BE2C (cell line): ENCODE measurements at regions not wholly inside any gene's neighbourhood (a gene's known extent, or its start where the extent isn't known, plus 50 kb on each side); places are given as distances from the start of the nearest gene placed in this dataset.

ENCODE experiments used
- DNase-seq: peaks from one replicate; pipeline ENCODE4 v3.0.0-alpha.2; 2020
- H3K27me3 ChIP-seq: fragments of 250-450 bp; sonication (Bioruptor Pico); 2 replicates; pipeline ENCODE4 v1.5.1; 2020; ENCODE audit warnings: mild to moderate bottlenecking
- H3K36me3 ChIP-seq: fragments of 250-450 bp; sonication (Bioruptor Pico); 2 replicates; pipeline ENCODE4 v1.5.1; 2020; ENCODE audit warnings: mild to moderate bottlenecking
- H3K4me1 ChIP-seq: fragments of 250-450 bp; sonication (Bioruptor Pico); 2 replicates; pipeline ENCODE4 v1.5.1; 2020
- H3K4me3 ChIP-seq: 2 replicates; pipeline ENCODE4 v1.5.1; 2011; ENCODE audit warnings: low read depth, low read length
- H3K9me3 ChIP-seq: fragments of 250-450 bp; sonication (Bioruptor Pico); 2 replicates; pipeline ENCODE4 v1.5.1; 2020
- TF ChIP-seq, protein P1 (sequence below): IDR thresholded peaks from 2 replicates; pipeline ENCODE4 v1.5.1; 2012; ENCODE audit warnings: mild to moderate bottlenecking, low read depth, low read length

DNA sequence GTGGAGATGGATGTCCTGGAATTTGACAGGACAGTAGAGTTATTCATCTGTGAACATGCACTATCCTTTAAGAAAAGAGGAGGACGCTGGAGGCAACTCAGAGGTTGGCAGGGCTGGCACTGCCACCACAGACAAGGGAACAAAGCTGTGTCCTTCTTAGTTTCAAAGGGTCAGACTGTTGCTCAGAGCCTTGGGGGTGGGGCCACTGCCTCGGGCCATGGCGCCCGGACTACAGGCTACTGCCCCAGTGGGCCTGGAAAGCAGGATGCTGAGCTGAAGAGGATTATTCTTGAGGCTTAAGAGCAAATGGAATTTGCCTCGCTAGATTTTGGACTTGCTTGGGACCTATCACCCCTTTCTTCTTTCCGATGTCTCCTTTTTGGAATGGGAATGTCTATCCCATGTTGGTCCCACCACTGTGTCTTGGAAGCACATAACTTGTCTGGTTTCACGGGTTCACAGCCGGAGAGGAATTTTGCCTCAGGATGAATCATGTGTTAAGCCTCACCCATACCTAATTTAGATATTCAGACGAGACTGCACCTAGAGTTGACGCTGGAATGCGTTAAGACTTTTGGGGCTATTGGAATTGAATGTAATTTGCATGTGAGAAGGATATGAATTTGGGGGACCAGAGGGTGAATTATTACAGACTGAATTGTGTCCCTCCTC lies 114.8 kb upstream of the RFLNA start:
- H3K27me3 ChIP-seq = no peaks in the 10 kb centered on the region
- H3K4me3 ChIP-seq = no peak overlapping the region
- no peaks in the 10 kb centered on the region for H3K9me3 ChIP-seq
- H3K36me3 ChIP-seq = no peaks in the 10 kb centered on the region
- peak; percentile 1 for DNase-seq
- peaks cover 4% of the 10 kb centered on the region for H3K4me1 ChIP-seq
- TF ChIP-seq, protein P1, sequence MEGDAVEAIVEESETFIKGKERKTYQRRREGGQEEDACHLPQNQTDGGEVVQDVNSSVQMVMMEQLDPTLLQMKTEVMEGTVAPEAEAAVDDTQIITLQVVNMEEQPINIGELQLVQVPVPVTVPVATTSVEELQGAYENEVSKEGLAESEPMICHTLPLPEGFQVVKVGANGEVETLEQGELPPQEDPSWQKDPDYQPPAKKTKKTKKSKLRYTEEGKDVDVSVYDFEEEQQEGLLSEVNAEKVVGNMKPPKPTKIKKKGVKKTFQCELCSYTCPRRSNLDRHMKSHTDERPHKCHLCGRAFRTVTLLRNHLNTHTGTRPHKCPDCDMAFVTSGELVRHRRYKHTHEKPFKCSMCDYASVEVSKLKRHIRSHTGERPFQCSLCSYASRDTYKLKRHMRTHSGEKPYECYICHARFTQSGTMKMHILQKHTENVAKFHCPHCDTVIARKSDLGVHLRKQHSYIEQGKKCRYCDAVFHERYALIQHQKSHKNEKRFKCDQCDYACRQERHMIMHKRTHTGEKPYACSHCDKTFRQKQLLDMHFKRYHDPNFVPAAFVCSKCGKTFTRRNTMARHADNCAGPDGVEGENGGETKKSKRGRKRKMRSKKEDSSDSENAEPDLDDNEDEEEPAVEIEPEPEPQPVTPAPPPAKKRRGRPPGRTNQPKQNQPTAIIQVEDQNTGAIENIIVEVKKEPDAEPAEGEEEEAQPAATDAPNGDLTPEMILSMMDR = no peak

DNA sequence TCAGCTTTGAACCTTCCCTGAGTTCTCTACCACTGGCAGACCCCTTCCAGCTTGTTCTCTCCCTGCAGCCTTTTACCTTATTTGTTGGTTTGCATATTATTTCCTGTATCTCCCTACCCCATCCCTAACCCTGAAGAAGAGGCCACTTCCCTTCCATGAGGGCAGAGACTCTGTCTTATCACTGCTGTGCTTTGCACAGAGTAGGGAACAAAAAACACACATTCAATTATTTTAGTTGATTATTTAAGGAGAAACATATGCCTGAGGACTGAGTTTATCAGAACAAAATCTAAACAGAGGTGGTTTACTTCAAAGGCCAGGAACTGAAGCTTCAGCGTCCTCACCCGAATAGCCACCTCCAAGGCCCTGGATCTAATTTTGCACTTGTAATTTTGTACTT lies 111.7 kb upstream of the RFLNA start:
- Histone ChIP-seq H3K4me1 (peaks cover 13% of the 10 kb centered on the region), H3K27me3 (no peaks in the 10 kb centered on the region), H3K4me3 (no peak overlapping the region), H3K36me3 (no peaks in the 10 kb centered on the region), H3K9me3 (no peaks in the 10 kb centered on the region)
- no peak for DNase-seq
- TF ChIP-seq, protein P1 = no peak

DNA sequence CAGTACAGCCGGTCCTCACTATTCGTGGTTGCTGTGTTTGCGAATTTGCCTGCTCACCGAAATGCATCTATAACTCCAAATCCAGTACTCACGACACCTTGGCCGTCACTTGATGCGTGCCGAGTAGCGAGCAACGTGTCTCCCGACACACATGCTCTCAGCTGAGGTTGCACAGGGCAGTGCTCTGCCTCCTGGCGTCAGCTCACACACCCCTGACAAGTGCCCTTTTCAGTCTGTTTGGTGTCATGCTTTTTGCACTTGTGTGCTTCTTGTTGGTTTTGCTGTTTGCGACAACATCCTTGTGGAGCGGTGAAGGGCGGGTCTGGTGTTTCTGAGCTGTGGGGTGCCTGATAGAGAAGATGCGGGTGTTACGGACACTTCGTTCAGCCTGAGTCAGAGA lies 110.4 kb upstream of the RFLNA start:
- Histone ChIP-seq H3K27me3 (no peaks in the 10 kb centered on the region), H3K9me3 (no peaks in the 10 kb centered on the region), H3K4me3 (no peak overlapping the region), H3K36me3 (no peaks in the 10 kb centered on the region), H3K4me1 (peaks cover 13% of the 10 kb centered on the region)
- no peak for DNase-seq
- TF ChIP-seq, protein P1 = no peak

DNA sequence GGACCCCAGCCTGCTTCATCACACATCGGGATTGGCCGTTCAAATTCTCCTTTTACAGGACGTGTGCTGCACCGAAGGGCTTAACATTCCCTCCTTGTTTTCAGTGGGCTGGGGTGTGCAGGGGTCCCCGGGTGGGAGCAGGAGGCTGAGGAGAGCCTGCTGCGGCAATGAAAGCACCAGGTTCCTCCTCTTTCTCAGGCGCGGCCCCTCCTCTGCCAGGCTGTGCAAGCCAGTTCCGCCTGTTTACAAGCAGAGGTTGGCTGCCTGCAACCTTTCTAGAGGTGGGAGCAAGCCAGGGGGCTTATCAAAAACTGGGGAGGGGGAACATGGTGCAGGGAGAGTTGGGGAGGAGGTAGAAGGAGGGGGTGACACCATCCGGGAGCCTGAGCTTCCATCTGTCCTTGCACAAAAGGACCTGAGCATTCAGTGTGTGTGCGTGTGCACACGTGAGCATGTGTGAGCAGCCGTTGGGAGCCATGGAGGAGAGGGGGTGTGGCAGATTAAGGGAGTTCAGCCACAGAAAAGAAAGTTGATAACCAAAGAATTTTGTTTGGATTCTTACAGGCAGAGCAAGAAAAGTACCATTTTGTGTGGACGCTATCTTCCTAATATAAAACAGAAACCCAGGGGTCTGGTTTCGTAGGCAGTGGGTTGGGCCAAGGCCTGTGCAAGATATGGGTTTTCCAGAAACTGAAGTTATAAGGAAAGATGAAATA lies 108.8 kb upstream of the RFLNA start:
- H3K4me1 ChIP-seq = peaks cover 13% of the 10 kb centered on the region
- no peaks in the 10 kb centered on the region for H3K9me3 ChIP-seq
- no peaks in the 10 kb centered on the region for H3K36me3 ChIP-seq
- DNase-seq = no peak
- TF ChIP-seq, protein P1 = no peak
- H3K4me3 ChIP-seq = no peak overlapping the region
- H3K27me3 ChIP-seq = no peaks in the 10 kb centered on the region

DNA sequence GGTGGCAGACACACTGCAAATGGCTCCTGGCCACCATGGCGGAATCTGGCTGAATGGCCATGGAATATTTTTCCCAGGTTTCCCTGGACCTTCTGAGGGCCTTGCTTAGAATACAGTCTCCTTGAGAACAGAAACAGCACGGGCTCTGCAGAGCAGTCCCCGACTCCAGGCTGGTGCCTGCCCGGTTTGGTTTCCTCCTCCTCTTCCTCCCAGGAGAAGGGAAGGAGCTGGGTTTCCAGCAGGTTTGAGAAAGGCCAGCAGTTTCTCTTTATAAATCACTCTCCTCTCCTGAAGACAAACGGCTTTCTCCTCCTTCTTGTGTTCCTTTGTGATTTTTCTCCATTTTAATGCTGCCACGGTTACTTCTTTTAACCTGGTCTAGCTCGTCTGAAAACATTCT lies 106.8 kb upstream of the RFLNA start:
- Histone ChIP-seq H3K4me3 (no peak overlapping the region), H3K36me3 (no peaks in the 10 kb centered on the region), H3K9me3 (no peaks in the 10 kb centered on the region), H3K27me3 (no peaks in the 10 kb centered on the region), H3K4me1 (peaks cover 9% of the 10 kb centered on the region)
- TF ChIP-seq, protein P1 = no peak
- DNase-seq = no peak

DNA sequence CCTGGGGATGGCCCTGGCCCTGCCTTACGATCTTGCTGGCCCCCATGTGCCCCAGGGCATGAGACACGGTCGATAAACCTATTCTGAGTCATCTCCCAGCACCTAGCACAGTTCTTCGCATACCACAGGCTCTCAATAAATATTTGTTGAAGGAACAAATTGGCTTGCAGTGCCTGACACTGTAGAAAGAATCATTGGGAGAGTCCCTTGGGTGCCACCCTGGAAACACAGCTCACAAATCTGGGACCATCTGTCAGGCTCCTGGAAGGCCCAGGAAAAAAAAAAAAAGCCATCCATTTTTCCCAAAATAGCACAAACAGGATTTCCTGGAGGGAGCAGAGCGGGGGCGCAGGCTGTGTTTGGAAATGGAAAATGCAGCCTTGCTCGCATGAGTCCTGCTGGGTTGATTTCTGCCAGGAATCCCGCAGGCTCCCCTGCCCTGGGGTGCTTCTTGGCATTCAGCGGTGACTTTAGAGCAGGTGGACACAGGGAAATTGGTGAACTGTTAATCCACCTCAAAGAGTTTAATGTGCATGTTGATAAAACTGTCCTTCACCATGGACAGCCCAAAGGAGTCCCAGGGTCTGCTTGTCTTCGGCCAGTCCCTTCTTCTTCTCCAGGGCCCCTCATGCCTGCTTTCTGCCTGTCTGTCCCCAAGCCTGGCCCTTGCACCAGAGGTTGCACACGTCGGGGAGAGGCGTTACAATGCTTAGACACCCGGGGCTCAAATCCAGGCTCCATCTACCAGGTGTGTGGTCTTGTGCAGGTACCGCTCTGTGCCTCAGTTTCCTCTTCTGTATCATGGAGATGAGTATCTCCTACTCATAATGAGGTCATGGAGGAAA lies 106.1 kb upstream of the RFLNA start:
- Histone ChIP-seq H3K4me1 (peaks cover 9% of the 10 kb centered on the region), H3K9me3 (no peaks in the 10 kb centered on the region; the same call in 1 of the 2 replicates), H3K36me3 (no peaks in the 10 kb centered on the region), H3K4me3 (no peak overlapping the region), H3K27me3 (no peaks in the 10 kb centered on the region)
- DNase-seq = no peak
- TF ChIP-seq, protein P1 = no peak
